Kasumi-1 (cell line): ENCODE measurements at regions not wholly inside any gene's neighbourhood (a gene's known extent, or its start where the extent isn't known, plus 50 kb on each side); places are given as distances from the start of the nearest gene placed in this dataset.

Experiments used
- DNase-seq, 2 experiments: peaks; one replicate each; lab custom pipeline; 2025; lab: John Stamatoyannopoulos, UW

GRCh38 chr13:72530471-72530870 lies 197.0 kb downstream of the MZT1 start:
- DNase-seq, result no peak

- DNase-seq, result no peak
These were observed 200.1 kb downstream of the MZT1 start for GRCh38 chr13:72527333-72527732.

- DNase-seq, result no peak
These were observed 203.8 kb downstream of the MZT1 start for GRCh38 chr13:72523593-72523992.

GRCh38 chr13:72523049-72523448 lies 204.4 kb downstream of the MZT1 start:
- DNase-seq, result no peak

- DNase-seq, result no peak
These were observed 205.3 kb downstream of the MZT1 start for GRCh38 chr13:72521940-72522661.

- no peak for DNase-seq
These were observed 213.3 kb downstream of the MZT1 start for GRCh38 chr13:72514146-72514545.

- no peak for DNase-seq
These were observed 219.0 kb downstream of the MZT1 start for GRCh38 chr13:72508392-72508791.

GRCh38 chr13:72507416-72508199 lies 219.8 kb downstream of the MZT1 start:
- DNase-seq, result no peak

- no peak for DNase-seq
These were observed 220.7 kb downstream of the MZT1 start for GRCh38 chr13:72506706-72507105.

- DNase-seq, result no peak
These were observed 222.1 kb downstream of the MZT1 start for GRCh38 chr13:72505376-72505775.

GRCh38 chr13:72504131-72504841 lies 223.1 kb downstream of the MZT1 start:
- DNase-seq, result no peak

GRCh38 chr13:72500851-72501250 lies 226.6 kb downstream of the MZT1 start:
- no peak for DNase-seq

GRCh38 chr13:72495681-72496080 lies 231.7 kb downstream of the MZT1 start:
- DNase-seq, result no peak

GRCh38 chr13:72489751-72490150 lies 237.7 kb downstream of the MZT1 start:
- no peak for DNase-seq

- no peak for DNase-seq
These were observed 254.1 kb downstream of the MZT1 start for GRCh38 chr13:72473321-72473720.

GRCh38 chr13:72469906-72470305 lies 257.5 kb downstream of the MZT1 start:
- DNase-seq, result no peak

- DNase-seq, result no peak
These were observed 263.9 kb downstream of the MZT1 start for GRCh38 chr13:72463561-72463960.

GRCh38 chr13:72462726-72463125 lies 264.7 kb downstream of the MZT1 start:
- no peak for DNase-seq

- no peak for DNase-seq
These were observed 265.3 kb downstream of the MZT1 start for GRCh38 chr13:72462166-72462565.

GRCh38 chr13:72458701-72459100 lies 268.7 kb downstream of the MZT1 start:
- DNase-seq, result no peak

GRCh38 chr13:72457151-72457550 lies 270.3 kb downstream of the MZT1 start:
- no peak for DNase-seq

GRCh38 chr13:72456486-72456885 lies 270.9 kb downstream of the MZT1 start:
- no peak for DNase-seq

- DNase-seq, result no peak
These were observed 274.3 kb downstream of the MZT1 start for GRCh38 chr13:72453161-72453560.
